ENCODE measurements at regions not wholly inside any gene's neighbourhood (a gene's known extent, or its start where the extent isn't known, plus 50 kb on each side); places are given as distances from the start of the nearest gene placed in this dataset.
A peak's percentile ranks its signal among the peaks of the same experiment; 100 is the strongest.

DNA sequence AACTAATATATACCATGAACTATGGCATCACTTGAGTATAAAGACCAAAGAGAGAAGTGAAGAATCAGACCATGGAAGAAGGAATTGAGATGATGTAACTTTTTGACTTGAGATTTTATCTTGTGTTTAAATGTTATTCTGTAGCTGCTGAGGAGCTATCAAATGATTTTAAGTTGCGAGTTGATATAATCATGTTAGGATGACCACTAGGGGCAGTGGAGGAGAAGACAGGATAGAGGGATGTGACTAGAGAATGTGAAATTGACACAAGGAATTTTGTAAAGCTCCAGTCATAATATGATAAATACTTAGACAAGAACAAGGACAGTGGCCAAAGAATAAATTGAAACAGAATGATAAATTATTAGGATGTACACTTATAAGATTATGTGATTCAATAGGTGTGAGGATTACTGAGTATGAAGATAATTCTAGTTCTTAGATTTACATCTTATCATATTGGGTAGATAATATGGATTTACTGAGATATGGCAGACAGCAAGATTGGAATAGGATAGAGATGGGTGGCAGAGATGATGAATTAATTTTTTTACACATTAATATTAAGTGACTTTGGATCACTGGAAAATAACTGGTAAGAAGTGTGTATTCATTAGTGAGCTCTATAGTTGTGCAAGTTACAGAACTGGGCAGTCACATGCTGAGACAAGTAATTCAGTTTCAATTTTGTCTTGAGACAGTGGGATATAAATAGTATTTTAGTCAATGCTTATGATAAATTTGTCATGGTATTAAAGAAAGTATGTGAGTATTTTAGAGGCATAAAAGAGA is 816.0 kb upstream of the PCDH10 start:
- TF ChIP-seq, protein P1, sequence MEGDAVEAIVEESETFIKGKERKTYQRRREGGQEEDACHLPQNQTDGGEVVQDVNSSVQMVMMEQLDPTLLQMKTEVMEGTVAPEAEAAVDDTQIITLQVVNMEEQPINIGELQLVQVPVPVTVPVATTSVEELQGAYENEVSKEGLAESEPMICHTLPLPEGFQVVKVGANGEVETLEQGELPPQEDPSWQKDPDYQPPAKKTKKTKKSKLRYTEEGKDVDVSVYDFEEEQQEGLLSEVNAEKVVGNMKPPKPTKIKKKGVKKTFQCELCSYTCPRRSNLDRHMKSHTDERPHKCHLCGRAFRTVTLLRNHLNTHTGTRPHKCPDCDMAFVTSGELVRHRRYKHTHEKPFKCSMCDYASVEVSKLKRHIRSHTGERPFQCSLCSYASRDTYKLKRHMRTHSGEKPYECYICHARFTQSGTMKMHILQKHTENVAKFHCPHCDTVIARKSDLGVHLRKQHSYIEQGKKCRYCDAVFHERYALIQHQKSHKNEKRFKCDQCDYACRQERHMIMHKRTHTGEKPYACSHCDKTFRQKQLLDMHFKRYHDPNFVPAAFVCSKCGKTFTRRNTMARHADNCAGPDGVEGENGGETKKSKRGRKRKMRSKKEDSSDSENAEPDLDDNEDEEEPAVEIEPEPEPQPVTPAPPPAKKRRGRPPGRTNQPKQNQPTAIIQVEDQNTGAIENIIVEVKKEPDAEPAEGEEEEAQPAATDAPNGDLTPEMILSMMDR (IDR thresholded peaks at IDR 0.05; ENCODE audit: poor library complexity): peak; percentile 28
- no peak for TF ChIP-seq EZH2 (IDR thresholded peaks at IDR 0.05; ENCODE audit: borderline replicate concordance)
- no peak for TF ChIP-seq EZH2phosphoT487 (IDR thresholded peaks at IDR 0.05; ENCODE audit: low read depth, severe bottlenecking, unreplicated experiment)
- no peaks in the 10 kb centered on the region for H3K4me1 ChIP-seq (ENCODE audit: insufficient read depth)
- no peaks in the 10 kb centered on the region for H3K9me2 ChIP-seq (replicated peaks; ENCODE audit: insufficient read depth)
- H3K27me3 ChIP-seq: no peaks in the 10 kb centered on the region
- no peak overlapping the region for H3K4me3 ChIP-seq
- no peaks in the 10 kb centered on the region for H4K20me1 ChIP-seq (ENCODE audit: insufficient read depth, poor library complexity, severe bottlenecking)
- H2AFZ ChIP-seq: no peak overlapping the region
- no peak overlapping the region for H3K4me2 ChIP-seq
- no peaks in the 10 kb centered on the region for H3K36me3 ChIP-seq (replicated peaks; ENCODE audit: insufficient read depth, low read depth)
- DNase-seq (ENCODE audit: low spot score): peak; percentile 14
- WGBS (ENCODE audit: low lambda C conversion rate, missing lambda C conversion rate): 78% methylated on average over 1 of the region's 1 CpG
- no peaks in the 10 kb centered on the region for H3K79me2 ChIP-seq
- H3K9me3 ChIP-seq (ENCODE audit: low read depth): no peaks in the 10 kb centered on the region
- no peak overlapping the region for H3K27ac ChIP-seq

DNA sequence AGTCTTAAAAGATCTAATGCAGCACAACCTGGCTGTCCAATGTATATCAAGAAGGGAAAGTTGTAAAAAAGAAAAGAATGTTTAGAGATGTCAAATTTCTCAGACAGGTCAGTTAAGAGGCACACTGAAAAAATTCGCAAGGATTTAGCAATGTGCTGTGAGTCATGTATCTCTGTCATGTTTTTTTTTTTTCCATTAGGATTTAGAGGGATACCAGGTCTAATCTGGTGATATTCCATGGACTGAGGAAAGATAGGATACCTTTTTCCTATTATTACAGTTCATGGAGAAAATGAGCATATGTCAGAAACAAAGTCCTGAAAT is 815.4 kb upstream of the PCDH10 start:
- Histone ChIP-seq H3K4me3 (no peak overlapping the region), H3K4me1 (ENCODE audit: insufficient read depth) (no peaks in the 10 kb centered on the region), H3K79me2 (no peaks in the 10 kb centered on the region), H2AFZ (no peak overlapping the region), H3K9me2 (replicated peaks; ENCODE audit: insufficient read depth) (no peaks in the 10 kb centered on the region), H3K9me3 (ENCODE audit: low read depth) (no peaks in the 10 kb centered on the region), H3K27ac (no peak overlapping the region), H3K4me2 (no peak overlapping the region), H3K36me3 (replicated peaks; ENCODE audit: insufficient read depth, low read depth) (no peaks in the 10 kb centered on the region), H3K27me3 (no peaks in the 10 kb centered on the region), H4K20me1 (ENCODE audit: insufficient read depth, poor library complexity, severe bottlenecking) (no peaks in the 10 kb centered on the region)
- DNase-seq (ENCODE audit: low spot score): no peak
- WGBS (ENCODE audit: low lambda C conversion rate, missing lambda C conversion rate): 77% methylated on average over 1 of the region's 1 CpG
- TF ChIP-seq, protein P1 (IDR thresholded peaks at IDR 0.05; ENCODE audit: poor library complexity): no peak
- TF ChIP-seq EZH2phosphoT487 (IDR thresholded peaks at IDR 0.05; ENCODE audit: low read depth, severe bottlenecking, unreplicated experiment) (no peak), EZH2 (IDR thresholded peaks at IDR 0.05; ENCODE audit: borderline replicate concordance) (no peak)

DNA sequence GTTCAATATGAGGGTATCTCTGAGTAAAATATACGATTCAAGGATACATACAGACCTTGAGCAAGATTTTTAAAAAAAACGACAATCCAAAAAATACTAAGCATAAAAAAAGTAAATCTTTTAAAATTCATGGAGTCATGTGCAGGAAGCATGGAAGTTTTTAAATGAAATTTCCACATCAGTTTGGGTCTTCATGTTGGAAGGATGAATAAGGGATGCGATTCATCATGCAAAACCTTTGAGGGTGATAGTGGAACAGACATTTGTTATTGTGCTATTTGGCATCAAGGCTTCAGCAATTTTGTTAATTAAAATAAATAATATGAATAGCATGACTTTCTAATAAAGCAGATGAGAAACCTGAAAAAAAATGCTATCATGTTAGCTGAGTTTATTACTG is 815.0 kb upstream of the PCDH10 start:
- Histone ChIP-seq H4K20me1 (ENCODE audit: insufficient read depth, poor library complexity, severe bottlenecking) (no peaks in the 10 kb centered on the region), H3K36me3 (replicated peaks; ENCODE audit: insufficient read depth, low read depth) (no peaks in the 10 kb centered on the region), H3K27me3 (no peaks in the 10 kb centered on the region), H3K4me1 (ENCODE audit: insufficient read depth) (no peaks in the 10 kb centered on the region), H3K4me2 (no peak overlapping the region), H3K79me2 (no peaks in the 10 kb centered on the region), H3K4me3 (no peak overlapping the region), H3K27ac (no peak overlapping the region), H3K9me3 (ENCODE audit: low read depth) (no peaks in the 10 kb centered on the region), H2AFZ (no peak overlapping the region), H3K9me2 (replicated peaks; ENCODE audit: insufficient read depth) (no peaks in the 10 kb centered on the region)
- TF ChIP-seq, protein P1 (IDR thresholded peaks at IDR 0.05; ENCODE audit: poor library complexity): no peak
- TF ChIP-seq EZH2 (IDR thresholded peaks at IDR 0.05; ENCODE audit: borderline replicate concordance) (no peak), EZH2phosphoT487 (IDR thresholded peaks at IDR 0.05; ENCODE audit: low read depth, severe bottlenecking, unreplicated experiment) (no peak)
- WGBS (ENCODE audit: low lambda C conversion rate, missing lambda C conversion rate): 47% methylated on average over 3 of the region's 3 CpGs
- no peak for DNase-seq (ENCODE audit: low spot score)
